ENCODE measurements at regions not wholly inside any gene's neighbourhood (a gene's known extent, or its start where the extent isn't known, plus 50 kb on each side); places are given as distances from the start of the nearest gene placed in this dataset.
A peak's percentile ranks its signal among the peaks of the same experiment; 100 is the strongest.
"Not testable (repeated sequence)": the region's sequence is repeated elsewhere in the genome, so short reads cannot be mapped to it uniquely, and the experiment has no call there.

DNA sequence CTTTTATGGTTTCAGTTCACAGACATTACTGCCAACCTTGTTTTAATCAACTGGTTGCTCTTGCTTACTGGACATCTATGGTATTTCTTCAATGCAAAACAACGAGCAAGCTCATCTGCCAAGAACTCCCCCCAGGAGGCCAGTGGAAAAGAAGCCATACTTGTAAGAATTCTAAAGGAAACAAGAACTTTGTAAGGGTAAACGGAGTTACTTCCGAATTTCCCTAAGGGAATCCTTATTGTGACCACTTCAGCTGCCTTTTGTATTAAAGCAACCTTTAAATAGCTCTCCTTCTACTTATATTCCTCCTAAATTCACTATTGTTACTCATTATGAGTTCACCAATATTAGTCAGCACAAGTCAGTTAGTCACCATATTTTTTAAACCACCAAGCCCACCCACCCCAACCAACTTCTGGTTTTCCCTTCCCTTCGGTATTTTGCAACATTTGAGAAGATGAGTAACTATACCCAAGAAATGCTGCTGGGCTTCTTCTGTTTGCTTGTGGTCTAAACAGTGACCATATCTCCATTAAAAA lies 602.8 kb upstream of the DIPK2B start:
- DNase-seq = peak; percentile 6

DNA sequence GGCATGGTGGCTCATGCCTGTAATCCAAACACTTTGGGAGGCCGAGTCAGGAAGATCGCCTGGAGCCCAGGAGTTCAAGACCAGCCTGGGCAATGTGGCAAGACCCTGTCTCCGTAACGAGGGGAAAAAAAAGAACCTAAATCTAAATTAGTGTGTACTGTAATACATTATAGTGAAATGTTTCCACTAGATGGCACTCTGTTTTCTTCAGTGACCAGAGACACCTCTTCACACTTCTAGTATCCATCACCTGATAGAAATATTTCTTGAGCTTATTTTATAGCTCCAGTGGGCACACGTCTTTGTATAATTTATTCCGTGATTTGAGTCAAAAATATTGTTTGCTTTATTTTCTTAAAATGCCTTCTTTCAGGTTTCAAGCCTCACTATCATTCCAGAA lies 600.9 kb upstream of the DIPK2B start:
- DNase-seq = peak; percentile 69

DNA sequence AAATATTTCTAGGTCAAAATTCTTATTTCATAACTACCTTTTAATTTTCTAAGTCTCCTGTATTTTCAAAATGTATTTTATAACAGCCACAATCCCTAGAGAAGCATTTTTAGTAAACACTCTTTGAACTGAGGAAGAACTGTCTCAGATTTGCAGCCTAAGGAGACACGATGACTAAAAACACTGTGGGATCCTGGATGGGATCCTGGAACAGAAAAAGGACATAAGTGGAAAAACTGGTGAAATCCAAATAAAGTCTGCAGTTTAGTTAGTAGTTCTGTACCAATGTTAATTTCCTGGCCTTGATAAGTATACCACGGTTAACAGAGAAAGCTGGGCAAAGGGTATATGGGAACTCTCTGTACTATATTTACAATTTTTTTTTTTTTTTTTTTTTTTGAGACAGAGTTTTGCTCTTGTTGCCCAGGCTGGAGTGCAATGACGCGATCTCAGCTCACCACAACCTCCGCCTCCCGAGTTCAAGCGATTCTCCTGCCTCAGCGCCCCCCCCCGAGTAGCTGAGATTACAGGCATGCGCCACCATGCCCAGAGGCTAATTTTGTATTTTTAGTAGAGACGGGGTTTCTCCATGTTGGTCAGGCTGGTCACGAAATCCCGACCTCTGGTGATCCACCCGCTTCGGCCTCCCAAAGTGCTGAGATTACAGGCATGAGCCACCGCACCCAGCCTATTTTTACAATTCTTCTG lies 600.2 kb upstream of the DIPK2B start:
- DNase-seq = not testable (repeated sequence)

DNA sequence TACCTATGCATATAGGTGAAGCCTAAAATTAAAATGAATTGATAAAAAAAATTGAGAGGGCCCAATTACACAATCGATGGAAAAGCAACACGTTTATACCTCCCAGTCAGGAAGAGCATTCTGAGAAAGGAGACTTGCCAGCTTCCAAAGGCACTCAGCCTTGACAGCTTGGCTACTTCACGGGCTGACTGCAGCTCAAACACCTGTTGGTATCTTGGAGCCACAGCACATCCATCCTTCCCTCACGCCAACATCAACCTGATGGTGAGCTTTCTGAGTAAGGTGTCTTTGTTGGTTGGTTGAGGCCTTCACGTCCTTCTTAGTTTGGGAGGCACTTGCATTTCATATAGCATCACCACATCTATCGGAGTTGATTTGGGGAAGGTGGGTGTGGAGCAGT lies 598.9 kb upstream of the DIPK2B start:
- no peak for DNase-seq

DNA sequence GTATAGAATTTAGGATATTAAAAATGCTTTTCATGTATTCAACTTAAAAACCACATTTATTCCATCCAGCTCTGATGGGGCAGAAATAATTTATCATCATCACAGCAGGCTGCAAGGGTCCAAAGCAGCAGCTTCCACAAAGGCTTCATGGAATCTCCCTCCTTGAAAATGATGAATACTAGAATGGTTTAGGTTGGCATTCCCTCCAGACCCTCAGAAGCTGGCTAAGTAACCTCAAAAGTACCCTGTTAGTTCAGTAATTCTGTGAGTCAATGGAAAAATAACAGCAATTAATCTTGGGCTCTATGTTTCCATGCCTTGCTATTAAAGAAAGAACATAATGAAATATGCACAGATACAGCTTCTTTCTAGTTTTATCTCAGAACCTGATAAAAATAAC lies 594.9 kb upstream of the DIPK2B start:
- no peak for DNase-seq

GRCh38 chrX:45794995-45795337 lies 594.3 kb upstream of the DIPK2B start:
- DNase-seq = no peak

DNA sequence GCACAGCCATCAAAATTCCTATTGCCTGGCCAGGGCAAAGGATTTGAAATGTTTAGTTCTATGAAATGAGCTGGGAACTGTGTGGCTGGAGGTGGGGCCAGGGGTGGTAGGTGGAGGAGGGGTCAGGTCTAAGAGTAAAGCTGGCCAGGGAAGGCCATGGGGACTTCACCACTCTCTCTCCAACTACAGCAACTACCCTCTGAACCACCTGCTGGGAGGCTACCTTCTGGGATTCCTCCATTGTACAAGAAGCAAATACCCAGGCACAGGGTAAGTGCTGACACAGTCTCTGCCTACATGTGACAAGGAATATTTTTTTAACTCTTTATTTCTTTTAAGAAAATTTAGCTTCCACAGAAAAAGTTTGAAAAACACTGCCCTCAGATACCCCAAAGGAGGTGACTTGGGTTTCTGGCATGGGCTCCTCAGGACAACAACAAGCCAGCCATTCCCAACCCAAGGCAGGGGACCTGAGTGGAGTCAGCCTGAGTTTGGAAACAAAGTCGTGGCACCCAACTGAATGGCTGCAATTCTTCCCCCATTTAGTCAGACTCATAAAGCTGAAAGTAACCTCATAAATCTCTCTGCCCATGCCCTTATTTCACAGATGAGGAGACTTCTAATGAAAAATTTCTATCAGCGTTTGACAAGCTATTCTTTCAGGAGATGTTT lies 593.8 kb upstream of the DIPK2B start:
- DNase-seq = no peak

DNA sequence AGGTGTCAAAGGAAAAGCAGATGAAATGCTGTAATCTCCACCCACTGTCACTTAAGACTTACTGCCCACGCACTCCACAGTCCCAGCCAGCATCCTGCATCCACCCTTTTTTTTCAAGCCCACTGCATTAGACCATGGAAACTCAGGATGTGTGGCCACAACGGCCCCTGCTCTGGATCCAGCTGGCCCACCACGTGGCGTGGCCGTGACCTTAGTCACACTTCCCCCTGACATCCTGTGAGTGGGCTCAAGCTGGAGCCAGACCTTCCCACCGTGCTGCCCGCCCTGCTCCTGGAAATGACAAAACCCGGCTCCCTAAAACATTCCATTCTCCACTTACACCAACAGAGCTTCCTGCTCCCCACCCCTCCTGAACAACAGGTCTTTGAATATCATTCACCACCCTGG lies 588.3 kb upstream of the DIPK2B start:
- no peak for DNase-seq

DNA sequence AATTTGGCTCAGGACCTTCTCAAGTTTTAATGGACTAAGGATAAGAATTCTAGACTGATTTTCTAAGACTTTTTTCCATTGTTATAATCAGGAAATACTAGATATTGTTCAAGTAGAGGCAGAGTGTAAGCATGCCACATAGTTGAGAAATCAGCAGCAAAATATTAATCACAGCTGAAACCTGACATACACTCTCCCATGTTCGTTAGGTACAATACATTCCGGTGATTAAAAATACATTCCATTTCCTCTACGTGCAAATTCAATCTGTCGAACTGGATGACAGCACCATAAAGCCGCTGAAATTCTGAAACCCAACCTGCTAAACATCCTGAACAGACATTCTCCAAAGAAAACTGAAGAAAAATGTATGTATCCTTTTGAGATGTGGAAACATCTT lies 587.6 kb upstream of the DIPK2B start:
- DNase-seq = no peak

GRCh38 chrX:45784590-45784989 lies 583.9 kb upstream of the DIPK2B start:
- no peak for DNase-seq

DNA sequence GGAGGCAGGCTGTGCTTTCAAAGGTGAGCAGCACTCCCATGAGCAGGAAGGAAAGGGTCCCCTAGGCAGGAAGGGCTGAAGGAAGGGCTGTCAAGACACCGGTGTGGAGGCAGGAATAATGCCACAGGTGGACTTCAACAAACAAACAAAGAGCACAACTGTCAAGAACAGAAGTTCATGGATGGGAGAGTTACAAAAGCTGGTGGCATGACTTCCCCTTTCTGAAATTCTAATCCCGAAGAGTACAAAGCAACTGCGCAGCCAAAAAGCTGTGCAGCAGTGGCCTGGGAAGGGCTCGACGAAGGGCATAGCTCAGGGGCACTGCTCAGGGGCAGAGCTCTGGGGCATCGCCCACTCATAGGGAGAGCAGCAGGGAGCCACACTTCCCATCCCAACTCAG lies 582.3 kb upstream of the DIPK2B start:
- DNase-seq = no peak

DNA sequence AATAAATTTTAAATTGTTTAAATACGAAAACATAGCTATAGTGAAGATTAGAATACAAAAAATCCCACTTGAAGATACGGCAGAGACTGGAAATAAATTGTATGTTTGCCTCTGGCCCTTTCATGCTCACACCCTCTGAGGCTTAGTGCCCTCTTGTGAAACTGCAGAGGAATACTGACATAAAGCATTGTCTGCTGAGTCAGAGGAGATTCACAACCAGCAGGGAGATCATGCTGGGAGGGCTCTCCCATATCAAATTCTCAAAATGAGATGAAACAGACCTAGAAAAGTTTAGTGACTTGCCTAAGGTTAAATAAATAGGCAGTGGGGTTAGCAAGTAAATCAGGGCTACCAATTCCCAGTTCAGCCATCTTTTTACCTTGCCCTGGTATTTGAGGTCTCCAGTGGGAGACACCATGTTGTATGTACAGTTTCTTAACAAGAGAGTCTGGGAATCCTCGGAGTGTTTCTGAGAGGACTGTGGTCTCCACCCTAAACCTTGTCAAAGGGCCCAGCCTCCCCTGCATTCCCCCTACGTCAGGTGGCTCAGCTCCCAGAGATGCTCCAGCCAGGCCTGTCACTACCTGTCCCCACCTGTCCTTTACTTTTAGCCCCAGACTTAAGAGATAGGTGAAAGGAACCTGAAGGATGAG lies 581.4 kb upstream of the DIPK2B start:
- DNase-seq = peak; percentile 42

- DNase-seq = no peak
Measured at GRCh38 chrX:45778616-45779015, 577.9 kb upstream of the DIPK2B start.

DNA sequence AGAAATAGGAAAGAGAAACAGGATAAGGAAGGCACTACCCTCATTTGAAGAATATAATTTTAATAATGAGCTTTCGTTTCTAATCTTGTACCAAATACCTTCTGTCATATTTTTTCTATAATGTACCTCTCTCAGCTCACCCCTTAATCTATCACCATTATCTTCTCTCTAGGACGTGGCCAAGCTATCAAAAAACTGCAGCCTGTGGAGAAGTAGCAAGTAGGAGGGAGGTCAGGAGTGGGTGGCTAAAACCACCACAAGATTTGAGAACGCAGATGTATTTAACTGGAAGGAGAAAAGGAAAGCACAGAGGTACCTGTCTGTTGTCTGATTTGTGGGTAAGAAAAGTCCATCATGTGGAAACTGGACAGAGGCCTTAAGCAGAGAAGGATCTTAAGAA lies 576.7 kb upstream of the DIPK2B start:
- peak; percentile 16 for DNase-seq

DNA sequence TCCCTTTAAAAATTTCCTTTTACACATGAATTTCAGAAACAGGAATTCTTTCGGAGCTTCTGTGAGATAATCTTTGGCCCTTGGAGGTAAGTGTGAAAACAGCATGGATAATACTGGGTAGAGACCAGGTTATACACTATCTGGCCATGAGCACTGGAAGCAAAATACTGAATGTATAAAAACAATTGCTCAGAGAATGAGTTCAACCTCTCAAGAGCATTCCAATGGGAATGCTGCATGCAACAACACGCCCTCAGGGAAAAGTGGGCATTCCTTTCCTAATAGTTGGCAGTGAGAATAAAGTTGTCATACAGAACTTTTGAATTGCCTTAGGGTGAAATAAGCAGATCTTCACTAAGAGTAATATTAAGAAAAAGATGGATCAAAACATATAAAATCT lies 574.8 kb upstream of the DIPK2B start:
- no peak for DNase-seq

DNA sequence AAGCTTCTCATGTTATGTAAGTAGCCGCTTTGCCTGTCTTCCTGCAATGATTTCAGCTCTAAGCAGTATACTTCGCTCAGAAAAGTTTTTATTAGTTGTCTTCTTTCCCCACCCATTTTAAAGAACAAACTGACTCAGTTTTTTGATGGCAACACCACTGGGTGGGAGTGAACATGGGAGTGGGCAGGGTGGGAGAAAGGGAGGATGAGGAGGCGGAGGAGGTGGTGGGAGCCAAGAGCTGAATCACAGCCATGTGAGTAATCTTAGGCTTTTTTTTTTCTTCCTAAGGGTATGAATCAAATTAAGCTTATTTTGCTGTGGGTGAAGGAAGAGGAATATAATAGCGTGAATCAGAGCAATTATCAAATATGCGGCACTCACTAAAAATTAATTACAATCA lies 574.3 kb upstream of the DIPK2B start:
- no peak for DNase-seq

- no peak for DNase-seq
Measured at GRCh38 chrX:45773572-45773971, 572.9 kb upstream of the DIPK2B start.

GRCh38 chrX:45771560-45772340 lies 571.1 kb upstream of the DIPK2B start:
- peak; percentile 47 for DNase-seq

DNA sequence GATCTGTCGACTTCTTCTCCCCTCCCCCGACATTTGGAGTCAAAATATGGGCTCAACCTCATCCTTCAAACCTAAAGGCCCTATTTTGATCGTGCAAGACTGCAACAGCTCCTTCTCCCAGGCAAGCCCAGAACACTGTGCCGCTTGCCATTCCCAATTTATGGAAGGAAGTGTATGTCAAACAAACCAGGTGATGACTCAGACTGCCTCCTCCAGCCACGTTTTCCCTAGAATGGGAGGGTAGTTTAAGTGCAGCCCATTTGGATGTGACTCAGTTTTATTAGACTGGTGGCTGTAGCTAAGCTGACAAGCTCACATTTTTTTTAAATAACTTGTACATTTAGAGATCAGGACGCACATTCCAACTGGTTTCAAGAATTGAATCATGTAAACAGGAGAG lies 570.4 kb upstream of the DIPK2B start:
- peak; percentile 29 for DNase-seq

DNA sequence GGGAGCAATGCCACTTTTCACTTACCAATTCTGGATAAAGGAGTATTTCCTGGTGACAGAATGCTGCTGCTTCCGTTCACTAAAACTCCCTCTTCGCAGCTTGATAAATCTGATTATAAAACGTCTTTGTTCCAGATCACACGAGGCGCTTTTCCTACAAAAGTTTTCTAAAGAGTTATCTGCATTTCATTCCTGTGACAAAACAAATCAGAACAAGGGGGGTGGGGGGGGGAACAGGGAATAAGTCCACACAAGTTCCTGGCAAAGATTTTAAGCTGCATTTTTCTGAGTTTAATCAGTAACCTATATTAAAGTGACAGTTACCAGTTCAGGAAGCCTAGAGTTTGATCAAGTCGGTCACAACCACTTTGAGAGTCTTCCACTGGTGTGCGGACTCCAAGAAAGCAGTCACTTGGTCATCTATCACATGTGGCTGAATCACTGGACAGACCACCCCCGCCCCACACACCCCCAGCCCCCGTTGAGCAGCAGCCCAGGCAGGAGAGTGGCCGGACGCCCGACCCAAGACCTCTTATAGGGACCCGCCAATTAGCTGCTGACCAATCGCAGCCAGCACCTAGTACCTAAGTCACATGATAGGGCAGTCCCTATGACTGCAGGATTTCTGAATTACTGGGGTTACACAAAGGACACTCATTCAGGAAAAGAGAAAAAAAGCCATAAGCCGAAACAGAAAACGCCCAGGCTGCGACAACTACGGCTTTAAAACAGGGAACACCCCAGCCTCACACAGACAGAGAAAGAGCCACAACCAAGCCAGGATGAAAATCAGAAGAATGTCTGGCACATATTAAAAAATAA lies 569.3 kb upstream of the DIPK2B start:
- peak; percentile 87 for DNase-seq

DNA sequence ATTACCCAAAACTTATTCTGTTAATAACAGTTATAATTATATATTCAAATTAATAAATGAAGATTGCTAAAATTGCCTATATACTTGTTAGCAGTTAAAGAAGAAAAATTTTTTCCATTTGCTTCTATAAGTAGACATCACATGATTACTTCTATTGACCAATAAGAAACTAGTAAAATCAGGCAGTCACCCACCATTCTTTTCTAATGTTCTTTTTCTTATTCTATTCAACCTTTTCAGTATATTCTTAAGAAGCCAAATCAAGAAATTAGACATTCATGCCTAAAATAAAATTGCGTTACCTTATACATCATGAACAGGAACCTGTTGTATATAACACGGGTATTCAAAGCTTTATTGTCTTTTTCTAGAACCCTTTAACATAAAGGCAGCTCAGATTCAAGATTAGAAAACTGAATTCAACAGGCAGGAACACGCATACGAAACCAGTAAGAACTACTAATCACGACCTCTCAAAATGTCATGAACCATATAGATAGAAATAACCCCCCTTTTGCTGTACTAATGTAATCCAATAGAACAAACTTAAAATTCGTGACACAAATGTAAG lies 568.1 kb upstream of the DIPK2B start:
- DNase-seq = peak; percentile 53

DNA sequence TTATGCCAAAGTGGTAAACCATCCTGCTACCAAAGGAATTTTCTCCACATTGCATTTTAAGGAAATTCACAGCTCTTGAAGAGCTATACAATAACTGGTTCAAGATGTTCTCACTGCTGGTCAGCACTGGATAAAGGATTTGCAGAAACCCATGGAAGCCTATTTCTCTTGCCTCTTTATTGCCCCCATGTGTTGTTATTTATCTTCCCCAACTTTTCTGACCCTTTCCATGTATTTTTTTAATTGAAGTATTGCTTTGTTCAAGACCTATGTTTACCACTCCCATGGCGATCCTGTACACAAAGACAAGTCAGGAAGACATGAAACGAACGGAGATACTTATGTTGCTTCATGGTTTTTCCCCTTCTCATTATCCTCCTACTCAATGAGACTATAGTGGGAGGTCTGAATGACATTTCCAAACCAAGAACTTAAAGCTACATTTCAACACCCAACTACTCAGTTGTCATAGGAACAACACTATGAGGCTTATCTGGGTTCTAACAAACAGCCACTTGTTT lies 566.4 kb upstream of the DIPK2B start:
- DNase-seq = peak; percentile 53
